GM03348 (cell line): ENCODE measurements at regions not wholly inside any gene's neighbourhood (a gene's known extent, or its start where the extent isn't known, plus 50 kb on each side); places are given as distances from the start of the nearest gene placed in this dataset.
A peak's percentile ranks its signal among the peaks of the same experiment; 100 is the strongest.
"Not testable (repeated sequence)": the region's sequence is repeated elsewhere in the genome, so short reads cannot be mapped to it uniquely, and the experiment has no call there.

Experiments
- DNase-seq: peaks from one replicate; pipeline ENCODE4 v3.0.0; 2012; ENCODE audit warnings: low spot score

DNA sequence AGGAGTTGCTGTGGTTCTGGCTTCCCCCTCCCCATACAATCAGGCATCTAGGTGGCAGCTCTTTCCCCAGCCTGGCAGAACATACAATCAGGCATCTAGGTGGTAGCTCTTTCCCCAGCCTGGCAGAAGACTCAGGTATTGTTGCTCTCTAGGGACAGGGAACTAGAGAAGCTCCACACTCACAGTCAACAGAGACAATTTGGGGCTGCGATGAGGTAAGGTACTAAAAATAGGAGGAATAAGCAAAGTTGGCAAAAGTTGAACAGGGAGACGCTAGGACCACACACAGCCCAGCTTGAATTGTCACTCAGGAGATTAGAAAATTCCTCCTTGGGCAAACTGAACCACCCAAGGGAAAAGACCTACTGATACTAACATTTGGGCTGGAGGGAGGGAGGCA, 315.5 kb upstream of the CDH5 start:
- DNase-seq: no peak

DNA sequence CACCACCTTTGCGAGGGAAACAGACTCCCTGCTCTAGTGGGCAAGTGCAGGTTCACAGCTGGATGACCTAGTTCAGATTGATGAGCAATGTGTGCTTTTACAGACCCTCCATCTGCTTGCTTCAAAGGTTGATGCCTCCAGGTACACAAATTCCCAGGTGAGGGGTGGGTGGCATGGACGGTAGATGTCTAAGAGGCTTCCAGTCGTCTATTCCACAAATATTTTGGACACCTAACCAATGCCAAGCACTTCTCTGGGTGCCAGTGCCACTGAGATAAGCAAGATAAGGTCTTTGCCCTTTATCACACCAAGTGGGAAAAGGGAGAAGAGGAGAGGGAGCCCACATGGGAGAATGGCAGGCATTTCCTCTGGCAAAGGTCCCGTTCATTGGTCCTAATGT, 316.6 kb upstream of the CDH5 start:
- no peak for DNase-seq

DNA sequence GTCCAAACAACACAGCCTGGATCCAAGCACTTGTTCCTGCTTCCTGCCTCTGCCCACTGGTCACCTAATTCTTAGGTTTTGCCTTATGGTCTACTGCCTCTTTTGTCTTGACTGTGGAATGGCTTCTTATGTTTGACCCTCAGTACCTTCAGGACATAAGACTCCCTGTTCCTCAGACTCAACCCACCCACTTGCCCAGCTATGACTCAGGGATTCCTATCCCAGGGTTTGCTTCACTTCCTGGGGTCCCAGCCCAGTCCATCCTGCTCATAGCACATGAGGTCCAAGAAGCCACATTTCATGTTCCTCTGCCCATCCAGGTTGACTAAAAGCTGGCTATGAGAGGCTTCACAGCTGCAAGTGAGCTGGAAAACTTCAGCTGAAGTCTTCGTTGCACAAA, 320.9 kb upstream of the CDH5 start:
- DNase-seq: peak; percentile 40

DNA sequence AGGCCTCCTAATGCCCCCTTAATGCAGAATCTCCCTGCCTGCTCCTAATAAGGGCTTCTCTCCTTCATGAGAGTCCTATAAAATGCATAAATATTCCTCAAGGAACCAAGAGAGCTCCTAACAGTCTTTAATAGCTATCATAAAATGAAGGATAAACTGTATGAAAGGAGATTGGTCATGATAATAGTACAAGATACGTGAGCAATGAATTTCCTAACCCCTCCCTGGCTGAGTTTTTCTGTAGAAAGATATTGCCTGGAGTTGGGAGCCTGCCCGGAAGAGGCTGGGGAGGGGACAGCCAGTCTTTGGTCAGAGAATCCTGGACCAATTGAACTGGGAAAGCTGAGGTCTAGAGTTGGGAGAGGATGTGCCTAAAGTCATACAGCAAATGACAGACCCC, 321.9 kb upstream of the CDH5 start:
- no peak for DNase-seq

DNA sequence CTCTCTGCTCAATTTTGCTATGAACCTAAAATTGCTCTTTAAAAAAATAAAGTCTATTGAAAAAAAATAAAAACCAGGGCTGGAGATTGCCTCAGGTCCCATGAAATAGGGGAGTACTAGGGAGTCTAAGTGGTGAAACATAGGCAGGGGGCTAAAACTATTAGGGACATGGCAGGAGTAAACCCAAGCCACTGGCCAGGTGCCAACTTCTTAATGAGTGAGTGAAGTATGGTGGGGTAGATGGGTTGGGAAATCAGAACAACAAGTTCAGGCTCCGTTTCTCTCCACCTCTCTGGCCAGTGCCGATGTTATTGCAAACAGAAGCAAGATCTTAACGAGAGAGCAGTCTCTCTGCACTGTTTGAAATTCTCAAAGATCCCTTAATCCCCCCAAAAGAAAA, 322.4 kb upstream of the CDH5 start:
- no peak for DNase-seq

DNA sequence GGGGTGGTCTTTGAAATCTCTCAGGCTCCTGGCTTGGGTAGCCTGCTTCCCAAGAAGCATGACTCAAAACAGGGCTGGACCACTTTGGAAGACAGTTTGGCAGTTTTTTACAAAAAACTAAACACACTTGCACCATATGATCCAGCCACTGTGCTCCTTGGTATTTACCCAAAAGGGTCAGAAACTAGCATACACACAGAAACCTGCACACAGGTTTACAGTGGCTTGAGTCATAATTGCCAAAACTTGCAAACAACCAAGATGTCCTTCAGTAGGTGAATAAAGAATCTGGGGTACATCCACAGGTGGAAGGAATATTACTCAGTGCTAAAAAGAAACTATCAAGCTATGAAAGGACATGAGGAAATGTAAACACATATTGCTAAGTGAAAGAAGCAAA, 323.2 kb upstream of the CDH5 start:
- no peak for DNase-seq

DNA sequence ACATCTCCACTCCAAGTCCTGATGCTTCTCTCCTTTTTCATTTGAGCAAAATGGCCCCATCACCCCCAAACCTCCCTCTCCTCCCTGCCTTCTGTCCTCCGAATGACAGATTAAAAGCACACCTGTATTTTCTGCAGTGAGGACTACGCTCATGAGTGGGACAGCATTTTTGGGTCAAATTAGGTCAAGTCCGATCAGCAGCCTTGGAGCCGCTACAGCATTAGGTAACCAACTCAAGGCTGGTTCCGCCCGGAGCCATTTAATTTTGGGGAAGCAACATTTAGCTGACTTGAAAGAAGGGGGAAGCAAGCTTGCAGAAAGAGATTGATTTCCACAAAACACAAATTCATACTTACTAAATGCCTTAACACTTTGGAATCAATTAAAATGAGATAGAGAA, 324.1 kb upstream of the CDH5 start:
- DNase-seq: no peak

DNA sequence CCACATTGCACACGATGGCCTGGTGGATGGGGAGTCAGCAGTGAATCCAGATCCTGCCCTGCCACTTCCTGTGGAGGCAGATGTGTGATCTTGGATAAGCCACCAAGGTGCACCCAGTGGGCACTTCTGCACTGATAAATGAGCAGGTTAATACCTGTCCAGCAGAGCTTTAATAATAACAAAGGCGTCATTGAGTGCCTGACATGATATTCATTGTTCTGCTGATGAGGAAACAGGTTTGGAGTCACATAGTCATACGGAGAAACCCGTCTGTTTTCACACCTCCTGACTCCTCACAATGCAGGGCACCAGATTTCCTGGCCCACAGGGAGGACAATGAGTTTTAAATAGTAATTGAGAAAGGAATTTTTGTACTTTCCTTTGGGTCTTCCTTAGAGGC, 324.6 kb upstream of the CDH5 start:
- no peak for DNase-seq

DNA sequence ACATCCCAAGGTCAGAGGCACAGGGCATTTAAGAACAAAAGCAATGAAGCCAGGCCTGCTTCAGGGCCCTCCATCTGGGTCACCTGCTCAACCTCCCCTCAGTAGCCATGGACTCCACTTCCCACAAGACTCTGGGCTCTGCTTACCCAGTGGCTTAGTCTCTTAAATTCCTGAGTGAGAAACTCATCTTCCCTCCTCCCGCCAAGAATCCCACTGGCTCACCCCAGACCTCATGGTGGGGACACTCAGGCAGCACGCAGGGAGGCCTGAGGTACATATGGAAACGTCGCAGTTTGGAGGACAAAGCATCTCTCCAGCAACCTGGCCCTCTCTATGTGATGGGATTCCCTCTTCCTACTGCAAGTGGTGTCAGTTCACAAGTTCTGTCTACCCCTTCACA, 326.7 kb upstream of the CDH5 start:
- no peak for DNase-seq

DNA sequence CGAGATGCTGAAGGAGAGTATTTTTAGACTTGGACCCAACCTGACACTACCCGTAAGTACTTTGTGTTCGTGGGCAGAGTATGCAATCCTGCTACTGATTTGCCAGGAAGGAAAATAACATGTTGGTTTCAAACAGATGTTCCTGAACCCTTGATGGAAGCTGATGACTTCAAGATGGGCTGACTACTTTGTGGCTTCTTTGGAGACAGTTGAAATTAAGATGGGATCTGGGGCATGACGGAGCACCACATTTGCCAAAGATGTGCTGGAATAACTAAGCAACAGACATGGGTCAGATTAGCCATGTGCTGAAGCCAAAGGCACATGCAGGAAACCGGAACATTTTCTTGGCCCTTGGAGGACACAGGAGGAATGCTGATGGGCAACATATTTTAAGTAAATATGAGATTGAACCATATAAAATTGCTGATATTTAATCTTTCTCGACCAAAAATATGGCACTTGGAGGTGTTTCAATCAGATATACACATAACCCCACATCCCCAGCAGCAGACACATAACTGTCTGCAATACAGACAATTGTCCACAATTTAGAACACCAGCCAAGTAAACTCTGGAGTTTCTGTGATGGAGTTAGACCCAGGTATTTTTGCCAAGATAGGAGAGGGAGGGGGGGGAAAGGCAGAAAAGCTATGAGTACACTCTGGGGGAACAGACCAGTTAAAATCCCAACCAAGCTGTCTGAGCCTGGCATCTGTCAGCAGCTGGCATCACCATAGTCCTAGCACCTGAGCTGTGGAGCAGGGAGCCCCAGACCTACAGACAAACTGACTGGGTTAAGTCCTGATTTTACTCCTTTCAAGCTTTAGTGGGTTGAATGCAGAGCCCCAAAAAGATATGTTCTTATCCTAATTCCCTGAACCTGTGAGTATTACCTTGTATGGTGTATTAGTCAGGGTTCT, 329.4 kb upstream of the CDH5 start:
- DNase-seq: peak; percentile 83

DNA sequence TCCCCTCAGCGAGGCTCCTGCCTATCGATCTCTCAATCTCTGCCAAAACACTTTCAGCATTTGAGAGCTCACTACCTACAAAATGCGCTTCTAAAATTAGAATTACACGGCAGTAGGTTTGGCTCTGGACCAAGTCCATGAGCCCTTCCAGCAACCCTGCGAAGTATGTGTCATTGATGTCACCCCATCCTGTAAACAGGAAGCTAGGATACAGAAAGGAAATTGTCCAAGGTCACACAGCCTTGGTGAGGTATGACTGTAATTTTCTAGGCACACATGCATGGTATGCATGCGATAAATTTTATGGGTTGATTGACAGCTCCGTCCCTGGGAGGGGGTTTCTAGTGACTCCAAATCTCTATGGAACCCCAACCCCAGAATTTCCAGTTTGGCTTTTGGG, 330.3 kb upstream of the CDH5 start:
- DNase-seq: no peak

DNA sequence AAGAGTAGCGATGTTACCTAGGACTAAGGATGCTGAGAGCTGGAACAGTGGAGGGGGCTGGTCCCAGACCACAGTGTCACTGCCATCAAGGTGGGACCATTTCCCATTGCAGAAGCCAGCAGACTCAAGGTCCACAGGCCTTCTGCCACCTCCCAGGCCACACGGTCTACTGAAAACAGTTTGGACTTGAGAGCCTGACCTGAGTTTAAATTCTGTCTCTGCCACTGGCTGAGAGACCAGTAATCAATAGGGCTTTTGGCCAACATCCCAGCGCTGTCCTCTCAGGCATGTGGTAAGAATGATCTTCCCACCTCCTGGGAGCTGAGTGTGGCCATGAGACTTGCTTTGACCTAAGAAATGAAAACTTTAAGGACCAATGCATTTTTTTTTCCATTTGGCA, 331.4 kb upstream of the CDH5 start:
- no peak for DNase-seq

DNA sequence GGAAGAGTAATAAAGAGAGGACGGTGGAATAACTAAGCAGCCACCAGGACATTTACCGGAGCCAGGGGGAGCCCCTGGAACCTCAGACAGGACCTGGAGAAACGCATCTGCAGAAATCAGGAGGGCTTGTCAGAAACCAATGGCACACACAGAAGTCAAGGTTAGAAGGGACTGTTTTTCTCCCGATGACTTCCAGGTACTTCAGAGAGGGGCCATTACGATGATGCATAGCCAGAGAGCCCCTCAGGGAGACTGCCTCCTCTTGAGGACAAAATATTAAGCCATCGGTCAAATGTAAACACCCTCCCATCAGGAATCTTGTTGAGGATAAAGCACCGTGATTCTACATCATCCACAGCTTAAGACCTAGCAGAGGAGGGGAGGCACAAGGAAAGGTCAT, 333.6 kb upstream of the CDH5 start:
- DNase-seq: no peak

DNA sequence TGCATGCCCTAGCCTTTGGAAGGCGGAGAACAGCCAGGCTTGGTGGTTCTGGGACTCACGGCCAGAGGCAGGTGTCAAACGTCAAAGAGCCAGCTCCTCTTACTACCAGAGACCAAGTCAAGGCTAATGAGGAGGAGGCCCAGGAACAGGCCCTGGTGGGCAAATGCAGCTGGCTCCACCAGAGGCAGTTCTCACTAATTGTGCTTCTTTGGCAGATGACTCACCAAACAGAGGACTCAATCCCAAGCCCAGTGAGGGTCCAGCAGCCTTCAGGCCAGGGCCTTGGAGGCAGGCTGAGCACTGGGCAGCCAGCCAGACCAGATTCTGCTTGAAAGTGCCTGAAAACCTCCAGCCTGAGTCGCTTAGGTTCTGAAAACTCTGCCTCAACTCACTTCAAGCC, 336.5 kb upstream of the CDH5 start:
- no peak for DNase-seq

DNA sequence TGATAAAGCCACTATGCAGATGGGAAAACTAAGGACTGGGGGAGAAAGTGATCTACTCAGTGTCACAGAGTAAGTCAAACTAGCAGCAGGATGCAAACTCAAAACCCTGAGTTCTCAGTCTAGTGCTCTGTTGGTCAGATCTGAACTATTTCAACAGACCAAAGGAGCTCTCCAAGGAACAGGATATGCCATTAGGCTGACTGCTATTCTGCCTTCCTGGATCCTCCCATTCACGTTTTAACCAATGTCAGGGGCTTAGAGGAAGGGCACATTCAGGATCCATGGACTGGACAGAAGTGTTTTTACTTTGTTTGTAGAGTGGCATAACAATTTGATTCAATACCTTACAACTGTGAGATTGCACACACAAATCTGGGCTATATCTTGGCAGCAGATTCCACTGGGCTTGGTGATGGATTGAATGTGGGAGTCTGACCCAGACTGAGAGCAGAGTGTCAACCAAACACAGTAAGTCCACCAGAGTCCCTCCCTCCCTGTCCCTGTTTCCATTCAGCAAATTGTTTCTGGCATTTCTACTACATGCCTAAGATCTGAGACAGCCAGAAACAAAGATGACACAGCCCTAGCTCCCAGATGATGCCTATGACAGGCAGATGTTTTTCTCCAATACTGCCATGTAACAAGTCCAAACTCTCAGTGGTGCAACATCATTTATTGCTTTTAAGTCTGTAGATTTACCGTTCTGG, 337.8 kb upstream of the CDH5 start:
- peak; percentile 88 for DNase-seq

DNA sequence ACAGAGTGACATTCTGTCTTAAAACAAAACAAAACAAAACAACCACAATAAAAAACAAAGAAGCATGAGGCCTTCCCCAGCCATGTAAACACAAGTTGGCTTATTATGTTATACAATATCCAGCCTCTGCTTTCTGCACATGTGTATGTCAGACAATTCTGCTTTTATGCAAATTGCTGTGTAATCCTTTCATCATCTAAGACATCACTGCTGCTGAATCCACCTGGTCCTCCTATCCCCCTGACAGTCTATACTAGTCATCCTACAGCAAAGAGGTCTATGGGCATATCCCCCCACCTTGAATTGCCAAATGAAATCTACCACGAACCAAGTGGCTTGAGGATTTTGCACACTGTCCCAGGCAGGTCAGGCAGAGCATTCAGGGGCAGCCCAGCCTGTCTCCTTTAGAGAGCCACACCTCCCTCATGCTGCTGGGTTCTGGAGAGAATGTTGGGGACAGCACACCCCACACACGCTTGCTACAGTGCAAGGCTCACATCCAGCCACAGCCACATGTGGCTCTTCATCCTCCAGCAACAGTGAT, 339.6 kb upstream of the CDH5 start:
- no peak for DNase-seq

DNA sequence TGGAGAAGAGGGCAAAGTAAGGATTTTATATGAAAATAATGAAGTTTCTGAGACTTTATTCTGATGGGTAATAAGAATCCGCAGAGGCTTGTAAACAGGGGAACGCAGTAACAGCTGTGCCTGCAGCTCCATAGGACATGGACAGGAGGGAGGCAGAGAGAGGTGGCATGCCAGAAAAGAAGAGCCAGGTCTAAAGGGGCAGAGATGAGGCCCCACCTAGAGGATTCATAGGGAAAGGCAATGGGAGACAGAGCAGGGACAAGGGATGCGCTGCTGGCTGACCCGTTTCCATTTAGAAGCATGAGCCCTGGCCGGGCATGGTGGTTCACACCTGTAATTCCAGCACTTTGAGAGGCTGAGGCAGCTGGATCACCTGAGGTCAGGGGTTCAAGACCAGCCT, 340.3 kb upstream of the CDH5 start:
- peak; percentile 27 for DNase-seq

DNA sequence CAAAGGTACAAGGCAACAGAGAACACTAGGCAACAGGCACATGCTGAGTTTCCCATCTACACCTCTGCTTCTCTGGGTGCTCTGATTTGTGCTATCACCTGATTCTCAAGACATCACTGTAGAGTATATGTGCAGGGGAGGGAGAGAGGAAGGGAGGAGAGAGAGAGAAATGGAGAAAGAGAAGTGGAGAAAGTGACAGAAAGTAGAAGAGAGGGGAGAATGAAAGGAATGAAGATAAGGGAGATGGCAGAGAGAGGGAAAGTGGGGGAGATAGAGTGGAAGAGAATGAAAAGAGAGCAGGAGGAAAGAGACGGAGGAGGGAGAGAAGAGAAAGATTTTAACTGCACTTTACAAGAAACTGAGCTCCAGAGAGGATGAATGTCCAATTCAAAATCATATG, 340.7 kb upstream of the CDH5 start:
- no peak for DNase-seq

DNA sequence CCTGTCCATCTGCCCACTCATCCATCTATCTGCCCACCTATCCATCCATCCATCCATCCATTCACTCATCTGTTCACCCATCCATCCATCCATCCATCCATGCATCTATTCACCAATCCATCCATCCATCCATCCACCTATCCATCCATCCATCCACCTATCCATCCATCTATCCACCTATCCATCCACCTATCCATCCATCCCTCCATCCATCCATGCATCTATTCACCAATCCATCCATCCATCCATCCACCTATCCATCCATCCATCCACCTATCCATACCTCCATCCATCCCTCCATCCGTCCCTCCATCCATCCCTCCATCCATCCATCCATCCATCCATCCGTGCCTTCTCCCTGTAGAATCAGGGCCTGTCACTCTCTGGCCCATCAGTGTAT, 341.9 kb upstream of the CDH5 start:
- not testable (repeated sequence) for DNase-seq

DNA sequence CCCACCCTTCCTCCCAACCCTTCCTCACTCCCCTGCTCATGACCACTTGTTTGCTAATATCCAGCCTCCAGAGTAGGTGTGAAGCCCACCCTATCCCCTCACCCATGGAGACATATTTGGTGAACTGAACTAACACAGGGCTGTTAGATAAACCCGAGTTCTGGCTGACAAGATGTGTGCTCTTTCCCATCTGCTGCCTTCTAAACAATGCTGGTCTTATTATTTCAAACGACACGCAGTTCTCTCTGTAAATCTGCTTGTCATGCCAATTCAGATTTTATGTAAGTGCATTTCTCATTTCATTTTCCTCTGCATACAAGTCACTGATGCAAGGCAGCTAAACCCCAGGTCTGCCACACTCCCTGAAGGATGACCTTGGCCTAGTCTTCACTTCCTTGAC, 343.0 kb upstream of the CDH5 start:
- DNase-seq: no peak

DNA sequence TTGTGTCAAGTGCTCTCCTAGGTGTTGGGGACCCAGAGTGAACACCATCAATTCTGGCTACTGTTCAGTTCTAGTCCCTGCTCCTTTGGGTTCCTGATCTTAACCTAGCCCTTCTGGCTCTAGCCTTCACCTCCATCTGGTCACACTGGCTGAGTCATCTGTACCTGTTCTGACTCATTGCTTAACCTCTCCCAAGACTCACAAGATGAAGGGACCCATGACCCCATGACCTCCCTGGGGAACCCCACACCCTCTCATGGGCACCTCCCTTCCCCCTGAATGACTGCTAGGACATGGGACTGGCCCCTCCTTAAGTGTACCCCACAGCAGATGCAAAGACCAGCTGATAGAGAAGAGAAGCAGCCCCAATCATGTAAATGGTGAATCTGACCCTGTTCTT, 345.8 kb upstream of the CDH5 start:
- peak; percentile 58 for DNase-seq

DNA sequence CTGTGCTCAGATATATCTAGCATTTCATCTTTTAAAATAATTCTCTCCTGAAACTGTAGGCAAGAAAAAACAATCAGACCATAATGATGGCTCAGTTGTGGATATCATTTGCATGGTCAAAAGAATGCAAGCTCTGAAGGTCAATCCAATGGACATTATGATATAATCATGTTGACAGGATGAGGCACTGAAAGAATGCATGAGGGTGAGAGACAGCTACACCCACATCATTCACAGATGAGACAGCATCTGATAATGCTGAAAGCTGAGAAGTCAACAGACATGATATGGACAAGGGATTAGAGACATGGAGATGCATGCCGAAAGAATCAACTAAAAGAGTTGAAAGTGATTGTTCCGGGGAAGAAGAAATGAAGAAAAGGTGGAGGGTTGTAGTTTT, 346.4 kb upstream of the CDH5 start:
- DNase-seq: peak; percentile 60

DNA sequence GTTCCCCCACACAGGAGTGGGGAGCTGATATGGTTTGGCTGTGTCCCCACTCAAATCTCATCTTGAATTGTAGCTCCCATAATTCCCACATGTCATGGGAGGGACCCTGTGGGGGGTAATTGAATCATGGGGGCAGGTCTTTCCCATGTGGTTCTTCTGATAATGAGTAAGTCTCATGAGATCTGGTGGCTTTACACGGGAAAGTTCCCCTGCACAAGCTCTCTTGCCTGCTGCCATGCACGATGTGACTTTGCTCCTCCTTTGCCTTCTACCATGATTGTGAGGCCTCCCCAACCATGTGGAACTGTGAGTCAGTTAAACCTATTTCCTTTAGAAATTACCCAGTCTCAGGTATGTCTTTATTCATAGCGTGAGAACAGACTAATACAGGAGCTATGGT, 347.0 kb upstream of the CDH5 start:
- DNase-seq: not testable (repeated sequence)
